Thyroid gland (tissue), 4 donors: ENCODE measurements at regions not wholly inside any gene's neighbourhood (a gene's known extent, or its start where the extent isn't known, plus 50 kb on each side); places are given as distances from the start of the nearest gene placed in this dataset.
"Not testable (repeated sequence)": the region's sequence is repeated elsewhere in the genome, so short reads cannot be mapped to it uniquely, and the experiment has no call there.

Experiments
- DNase-seq, 2 donors: peaks; one replicate each; pipeline ENCODE4 v3.0.0-alpha.2; 2019
- H3K27ac ChIP-seq, 3 donors: fragments of 200-600 bp; sonication (generic); 1 replicate in 2 of 3; 2 replicates in 1 of 3; pipeline ENCODE4 v1.5.1; 2016 to 2019; ENCODE audit warnings: mild to moderate bottlenecking in 1 of 3, moderate library complexity in 1 of 3
- H3K27me3 ChIP-seq: fragments of 200-600 bp; sonication (generic); one replicate; pipeline ENCODE4 v1.5.1; 2019
- H3K36me3 ChIP-seq, 2 donors: fragments of 200-600 bp; sonication (generic); one replicate each; pipeline ENCODE4 v1.5.1; 2016 to 2019
- H3K4me1 ChIP-seq, 2 donors: fragments of 200-600 bp; sonication (generic); one replicate each; pipeline ENCODE4 v1.5.1; 2017 to 2019
- H3K4me3 ChIP-seq, 3 donors: fragments of 200-600 bp; sonication (generic); replicated peaks in 1 of 3; 1 replicate in 2 of 3; 2 replicates in 1 of 3; pipeline ENCODE4 v1.5.1; 2016; ENCODE audit warnings: mild to moderate bottlenecking in 1 of 3
- H3K9me3 ChIP-seq: fragments of 200-600 bp; sonication (generic); one replicate; pipeline ENCODE4 v1.5.1; 2017
- POLR2A ChIP-seq, 2 donors: fragments of 450-650 bp; IDR thresholded peaks; one replicate each; pipeline ENCODE4 v1.6.1; 2017; ENCODE audit warnings: antibody characterized with exemption in 2 of 2, mild to moderate bottlenecking in 2 of 2, moderate library complexity in 1 of 2
- WGBS, 2 donors: methylation state at CpG; one replicate each; pipeline ENCODE4 v1.1.5; 2017; 5-methylcytosine and 5-hydroxymethylcytosine counted together
- intact Hi-C: fragments of 100-400 bp; cut with DNase I; formaldehyde crosslinking; loops from one replicate; pipeline ENCODE4 v1.15.1; 2023
- TF ChIP-seq, protein P1 (sequence below), 6 experiments: fragments of 200-600 bp in 3 of 6; fragments of 450-650 bp in 3 of 6; sonication (generic) in 3 of 6; IDR thresholded peaks; one replicate each; pipeline ENCODE4 v1.5.1; 2016 to 2019; ENCODE audit warnings: antibody characterized with exemption in 6 of 6, mild to moderate bottlenecking in 2 of 6, inconsistent platforms in 1 of 6, moderate library complexity in 1 of 6

DNA sequence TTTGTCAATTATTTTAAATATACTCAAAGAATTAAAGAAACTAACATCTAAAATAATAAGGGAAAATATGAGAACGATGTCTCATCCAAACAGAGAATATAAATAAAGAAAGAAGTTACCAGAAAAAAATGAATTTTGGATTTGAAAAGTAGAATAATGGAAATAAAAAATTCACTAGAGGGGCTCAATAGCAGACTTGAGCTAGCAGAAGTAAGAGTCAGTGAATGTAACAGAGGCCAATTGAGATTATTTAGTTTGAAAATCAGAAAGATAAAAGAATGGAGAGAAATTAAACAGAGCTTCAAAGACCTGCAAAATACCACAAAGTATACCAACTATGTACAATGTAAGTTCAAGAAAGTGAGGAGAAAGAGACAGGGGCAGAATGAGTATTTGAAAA is 333.6 kb downstream of the GPD2 start:
- no peak for DNase-seq
- intact Hi-C loops, result no loop called here
- H3K27me3 ChIP-seq, result no peaks in the 10 kb centered on the region
- H3K9me3 ChIP-seq, result no peaks in the 10 kb centered on the region
- WGBS, 2 donors, result 81 to 82% methylated on average over 1 of the region's 1 CpG
- no peak overlapping the region for H3K4me3 ChIP-seq
- no peak overlapping the region for H3K27ac ChIP-seq
- no peaks in the 10 kb centered on the region for H3K36me3 ChIP-seq
- H3K4me1 ChIP-seq, result no peaks in the 10 kb centered on the region
- TF ChIP-seq POLR2A (IDR thresholded peaks at IDR 0.05), result no peak
- TF ChIP-seq, protein P1, sequence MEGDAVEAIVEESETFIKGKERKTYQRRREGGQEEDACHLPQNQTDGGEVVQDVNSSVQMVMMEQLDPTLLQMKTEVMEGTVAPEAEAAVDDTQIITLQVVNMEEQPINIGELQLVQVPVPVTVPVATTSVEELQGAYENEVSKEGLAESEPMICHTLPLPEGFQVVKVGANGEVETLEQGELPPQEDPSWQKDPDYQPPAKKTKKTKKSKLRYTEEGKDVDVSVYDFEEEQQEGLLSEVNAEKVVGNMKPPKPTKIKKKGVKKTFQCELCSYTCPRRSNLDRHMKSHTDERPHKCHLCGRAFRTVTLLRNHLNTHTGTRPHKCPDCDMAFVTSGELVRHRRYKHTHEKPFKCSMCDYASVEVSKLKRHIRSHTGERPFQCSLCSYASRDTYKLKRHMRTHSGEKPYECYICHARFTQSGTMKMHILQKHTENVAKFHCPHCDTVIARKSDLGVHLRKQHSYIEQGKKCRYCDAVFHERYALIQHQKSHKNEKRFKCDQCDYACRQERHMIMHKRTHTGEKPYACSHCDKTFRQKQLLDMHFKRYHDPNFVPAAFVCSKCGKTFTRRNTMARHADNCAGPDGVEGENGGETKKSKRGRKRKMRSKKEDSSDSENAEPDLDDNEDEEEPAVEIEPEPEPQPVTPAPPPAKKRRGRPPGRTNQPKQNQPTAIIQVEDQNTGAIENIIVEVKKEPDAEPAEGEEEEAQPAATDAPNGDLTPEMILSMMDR (IDR thresholded peaks at IDR 0.05), result no peak

- Histone ChIP-seq H3K36me3 (no peaks in the 10 kb centered on the region), H3K4me3 (no peak overlapping the region), H3K27ac (no peak overlapping the region), H3K4me1 (no peaks in the 10 kb centered on the region), H3K9me3 (no peaks in the 10 kb centered on the region), H3K27me3 (no peaks in the 10 kb centered on the region)
- no peak for TF ChIP-seq POLR2A (IDR thresholded peaks at IDR 0.05)
- TF ChIP-seq, protein P1 (IDR thresholded peaks at IDR 0.05), result no peak
- intact Hi-C loops, result no loop called here
- 89 to 94% methylated on average over 3 of the region's 3 CpGs for WGBS, 2 donors
- no peak for DNase-seq
Observed at GRCh38 chr2:156778916-156779315, 342.7 kb downstream of the GPD2 start.

DNA sequence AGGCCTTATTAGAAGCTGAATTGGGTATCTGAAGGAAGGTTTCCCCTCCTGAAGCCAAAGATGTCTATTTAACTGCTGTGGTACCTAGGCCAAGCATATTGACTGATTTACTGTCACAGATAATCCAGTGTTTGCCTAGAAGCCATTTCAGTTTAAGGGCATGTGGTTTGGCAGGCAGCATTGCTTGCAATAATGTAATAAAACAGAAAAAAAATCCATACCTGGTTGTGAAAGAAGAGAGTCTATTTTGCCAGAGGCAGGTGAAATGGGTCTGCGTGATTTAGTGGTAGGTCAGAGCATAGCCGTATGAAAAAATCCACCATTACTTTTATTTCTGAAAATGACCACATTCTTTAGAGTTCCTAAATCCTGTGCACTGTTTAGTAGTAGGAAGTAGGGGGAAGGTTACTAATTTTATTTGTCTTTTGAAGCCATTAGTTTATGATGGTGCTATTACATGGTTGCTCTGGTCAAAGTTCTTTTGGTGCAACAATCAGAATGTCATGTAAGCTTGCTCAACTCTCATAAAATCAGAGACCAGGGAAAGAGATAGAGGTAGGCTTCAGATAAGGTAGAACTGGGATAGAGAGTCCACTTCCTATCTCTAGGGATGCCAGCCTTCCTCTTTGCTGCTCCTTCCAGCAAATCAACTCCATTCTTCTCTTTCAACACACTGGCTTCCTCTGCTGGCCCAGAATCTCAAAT is 343.4 kb downstream of the GPD2 start:
- Histone ChIP-seq H3K27ac (no peak overlapping the region), H3K36me3 (no peaks in the 10 kb centered on the region), H3K4me3 (no peak overlapping the region), H3K27me3 (no peaks in the 10 kb centered on the region), H3K9me3 (no peaks in the 10 kb centered on the region), H3K4me1 (no peaks in the 10 kb centered on the region)
- TF ChIP-seq POLR2A (IDR thresholded peaks at IDR 0.05), result no peak
- TF ChIP-seq, protein P1 (IDR thresholded peaks at IDR 0.05), result no peak
- WGBS, 2 donors, result 95 to 96% methylated on average over 2 of the region's 2 CpGs
- intact Hi-C loops, result no loop called here
- DNase-seq, result no peak

GRCh38 chr2:156781677-156782076 is 345.5 kb downstream of the GPD2 start:
- H3K27ac ChIP-seq, H3K9me3 ChIP-seq, H3K4me3 ChIP-seq, DNase-seq, H3K36me3 ChIP-seq, intact Hi-C loops, H3K4me1 ChIP-seq, H3K27me3 ChIP-seq: not testable (repeated sequence)
- WGBS, 2 donors, result 53 to 57% methylated on average over 2 of the region's 2 CpGs

DNA sequence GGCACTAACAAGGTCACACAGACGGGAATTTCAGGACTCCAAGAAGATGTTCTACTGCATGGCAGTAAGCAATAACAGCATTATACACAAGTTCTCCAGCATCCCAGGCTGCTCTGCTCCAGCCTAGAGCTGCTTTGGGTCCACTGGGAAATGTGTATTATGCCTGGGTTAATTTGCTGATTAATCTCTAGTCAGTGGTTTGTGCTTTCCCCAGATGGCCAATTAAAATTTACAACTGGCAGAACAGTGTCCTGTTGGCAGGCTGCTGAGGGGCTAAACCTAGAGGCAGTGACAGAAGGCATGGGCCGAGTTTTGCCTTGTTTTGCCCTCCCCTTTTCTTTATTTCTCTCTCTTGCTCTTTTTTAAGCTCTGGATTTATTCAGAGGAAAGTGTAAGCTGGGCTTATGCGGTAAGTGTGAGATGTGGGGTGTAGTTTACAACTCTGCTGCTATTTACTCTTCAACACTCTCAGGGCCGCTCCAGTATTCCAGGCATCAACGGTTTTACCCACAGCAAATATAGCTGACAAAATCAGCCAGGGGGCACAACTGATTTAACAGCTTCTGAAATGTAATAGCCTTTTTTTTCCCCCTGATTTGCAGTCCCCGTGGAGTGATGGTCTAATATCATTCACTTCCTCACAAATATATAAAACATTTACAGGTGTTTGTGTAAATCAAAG is 348.0 kb downstream of the GPD2 start:
- intact Hi-C loops, result no loop called here
- H3K27ac ChIP-seq, result no peak overlapping the region
- H3K36me3 ChIP-seq, result no peaks in the 10 kb centered on the region
- no peak for DNase-seq
- no peaks in the 10 kb centered on the region for H3K27me3 ChIP-seq
- no peak overlapping the region for H3K4me3 ChIP-seq
- no peaks in the 10 kb centered on the region for H3K9me3 ChIP-seq
- no peaks in the 10 kb centered on the region for H3K4me1 ChIP-seq
- TF ChIP-seq, protein P1 (IDR thresholded peaks at IDR 0.05), result no peak
- TF ChIP-seq POLR2A (IDR thresholded peaks at IDR 0.05), result no peak
- WGBS, 2 donors, result 59% methylated on average over 6 of the region's 6 CpGs
